ENCODE measurements at regions not wholly inside any gene's neighbourhood (a gene's known extent, or its start where the extent isn't known, plus 50 kb on each side); places are given as distances from the start of the nearest gene placed in this dataset.

GRCh38 chr1:87450136-87450535 is 121.5 kb downstream of the LMO4 start:
- Histone ChIP-seq H3K4me1 (ENCODE audit: low read length) (peaks cover 23% of the 10 kb centered on the region), H3K4me3 (ENCODE audit: low read length) (peak overlapping the region; percentile 47), H3K9ac (ENCODE audit: low read length) (peak overlapping the region; percentile 38; the same call in 1 of the 2 replicates), H3K9me2 (replicated peaks; ENCODE audit: insufficient read depth, low read length) (no peaks in the 10 kb centered on the region), H3K36me3 (replicated peaks; ENCODE audit: insufficient read depth, low read length) (no peaks in the 10 kb centered on the region), H3K27me3 (replicated peaks; ENCODE audit: insufficient read depth, low read length) (no peaks in the 10 kb centered on the region), H3K9me3 (replicated peaks; ENCODE audit: insufficient read depth, low read length) (no peaks in the 10 kb centered on the region), H3K27ac (ENCODE audit: low read length) (peak overlapping the region; percentile 76; the same call in 1 of the 2 replicates), H2AFZ (ENCODE audit: low read length) (peak overlapping the region; percentile 67), H3K79me2 (ENCODE audit: low read length) (no peaks in the 10 kb centered on the region), H3F3A (ENCODE audit: insufficient read depth, low read length) (peaks cover 19% of the 10 kb centered on the region), H4K20me1 (ENCODE audit: insufficient read depth, low read length) (no peaks in the 10 kb centered on the region), H3K4me2 (ENCODE audit: low read depth, low read length) (peak overlapping the region; percentile 64)
- TF ChIP-seq EZH2phosphoT487 (IDR thresholded peaks at IDR 0.05; ENCODE audit: low read length) (no peak), EZH2 (optimal IDR thresholded peaks at IDR 0.05; ENCODE audit: low read depth, low read length) (no peak), CTCF (IDR thresholded peaks at IDR 0.05; ENCODE audit: low read length) (no peak)
- no peak for DNase-seq

DNA sequence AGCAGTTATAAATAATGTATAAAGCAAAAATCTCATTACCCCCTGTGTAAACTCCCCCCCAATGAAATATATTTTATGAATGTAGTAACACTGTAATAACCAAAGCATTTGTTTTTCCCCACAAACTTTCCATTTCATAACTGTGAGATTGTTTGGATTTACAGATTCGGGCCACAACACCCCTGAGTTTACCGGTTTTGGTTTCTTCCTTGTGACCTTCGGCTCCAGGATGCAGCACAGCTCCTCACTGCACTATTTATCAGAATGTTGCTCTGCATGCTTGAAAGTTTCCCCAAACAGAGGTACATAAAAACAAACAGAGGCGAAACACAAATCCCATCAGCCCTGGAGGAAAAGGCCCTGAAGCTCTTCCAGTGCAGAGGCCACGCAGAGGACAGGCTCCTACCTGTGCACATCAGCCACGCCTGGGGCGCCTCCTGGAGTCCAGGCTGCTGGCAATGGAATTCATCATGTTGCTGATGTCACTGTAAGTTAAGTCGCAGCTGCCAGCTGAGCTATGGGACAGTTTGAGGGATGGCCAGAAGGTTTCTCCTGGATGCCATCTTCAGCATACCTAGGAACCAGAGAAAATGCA is 122.0 kb downstream of the LMO4 start:
- Histone ChIP-seq H3K36me3 (replicated peaks; ENCODE audit: insufficient read depth, low read length) (no peaks in the 10 kb centered on the region), H3K9me3 (replicated peaks; ENCODE audit: insufficient read depth, low read length) (no peaks in the 10 kb centered on the region), H3K27me3 (replicated peaks; ENCODE audit: insufficient read depth, low read length) (no peaks in the 10 kb centered on the region), H3K9me2 (replicated peaks; ENCODE audit: insufficient read depth, low read length) (no peaks in the 10 kb centered on the region), H4K20me1 (ENCODE audit: insufficient read depth, low read length) (no peaks in the 10 kb centered on the region), H3K27ac (ENCODE audit: low read length) (peak overlapping the region; percentile 76; the same call in 1 of the 2 replicates), H3F3A (ENCODE audit: insufficient read depth, low read length) (peaks cover 19% of the 10 kb centered on the region), H3K4me1 (ENCODE audit: low read length) (peaks cover 23% of the 10 kb centered on the region), H3K79me2 (ENCODE audit: low read length) (no peaks in the 10 kb centered on the region), H2AFZ (ENCODE audit: low read length) (peak overlapping the region; percentile 67), H3K9ac (ENCODE audit: low read length) (peak overlapping the region; percentile 38; the same call in 1 of the 2 replicates), H3K4me2 (ENCODE audit: low read depth, low read length) (peak overlapping the region; percentile 64), H3K4me3 (ENCODE audit: low read length) (peak overlapping the region; percentile 47)
- DNase-seq, result peak; percentile 78
- TF ChIP-seq CTCF (IDR thresholded peaks at IDR 0.05; ENCODE audit: low read length), result peak; percentile 67
- no peak for TF ChIP-seq EZH2phosphoT487 (IDR thresholded peaks at IDR 0.05; ENCODE audit: low read length)

DNA sequence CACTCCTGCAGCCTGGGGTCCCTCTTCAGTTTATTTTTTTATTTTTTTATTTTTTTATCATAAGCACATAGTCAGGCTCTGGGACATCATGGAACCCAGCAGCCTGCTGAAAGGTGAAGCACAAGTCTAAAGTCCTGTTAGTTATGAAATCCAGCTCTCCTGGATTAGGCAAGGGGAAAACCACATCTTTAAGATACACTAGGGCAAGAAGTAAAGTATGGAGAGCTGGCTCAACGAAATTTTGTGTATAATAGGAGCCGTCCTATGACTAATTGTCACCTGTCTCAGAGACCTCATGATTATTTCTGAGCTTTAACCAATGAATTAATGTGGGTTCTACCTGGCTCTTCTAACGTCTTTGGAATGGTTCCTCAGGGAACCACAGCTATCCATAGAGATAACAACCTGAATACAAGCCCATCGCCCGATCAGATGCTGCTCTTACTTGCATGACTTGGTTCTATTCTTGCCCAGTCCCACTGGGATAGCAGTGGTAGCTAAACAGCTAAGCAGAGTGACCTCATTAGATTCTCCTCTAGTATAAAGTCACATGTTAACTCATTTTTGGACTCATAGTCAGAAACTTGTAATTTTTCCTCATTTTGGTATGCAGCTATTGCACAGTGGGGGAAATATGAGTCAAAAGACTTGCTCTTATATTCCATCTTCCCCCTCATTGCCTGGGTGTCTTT is 122.7 kb downstream of the LMO4 start:
- no peak overlapping the region for H3K9ac ChIP-seq (ENCODE audit: low read length)
- no peaks in the 10 kb centered on the region for H4K20me1 ChIP-seq (ENCODE audit: insufficient read depth, low read length)
- H3K9me2 ChIP-seq (replicated peaks; ENCODE audit: insufficient read depth, low read length), result no peaks in the 10 kb centered on the region
- no peak for TF ChIP-seq EZH2 (optimal IDR thresholded peaks at IDR 0.05; ENCODE audit: low read depth, low read length)
- no peak for TF ChIP-seq CTCF (IDR thresholded peaks at IDR 0.05; ENCODE audit: low read length)
- no peak for TF ChIP-seq EZH2phosphoT487 (IDR thresholded peaks at IDR 0.05; ENCODE audit: low read length)
- no peak overlapping the region for H2AFZ ChIP-seq (ENCODE audit: low read length)
- no peak overlapping the region for H3K4me3 ChIP-seq (ENCODE audit: low read length)
- H3K27ac ChIP-seq (ENCODE audit: low read length), result peak overlapping the region; percentile 76; the same call in 1 of the 2 replicates
- no peaks in the 10 kb centered on the region for H3K27me3 ChIP-seq (replicated peaks; ENCODE audit: insufficient read depth, low read length)
- H3F3A ChIP-seq (ENCODE audit: insufficient read depth, low read length), result peaks cover 19% of the 10 kb centered on the region
- H3K4me2 ChIP-seq (ENCODE audit: low read depth, low read length), result peak overlapping the region; percentile 64; the same call in 1 of the 2 replicates
- DNase-seq, result no peak
- no peaks in the 10 kb centered on the region for H3K36me3 ChIP-seq (replicated peaks; ENCODE audit: insufficient read depth, low read length)
- H3K79me2 ChIP-seq (ENCODE audit: low read length), result no peaks in the 10 kb centered on the region
- H3K9me3 ChIP-seq (replicated peaks; ENCODE audit: insufficient read depth, low read length), result no peaks in the 10 kb centered on the region
- peaks cover 23% of the 10 kb centered on the region for H3K4me1 ChIP-seq (ENCODE audit: low read length)
